ENCODE measurements at regions not wholly inside any gene's neighbourhood (a gene's known extent, or its start where the extent isn't known, plus 50 kb on each side); places are given as distances from the start of the nearest gene placed in this dataset.

DNA sequence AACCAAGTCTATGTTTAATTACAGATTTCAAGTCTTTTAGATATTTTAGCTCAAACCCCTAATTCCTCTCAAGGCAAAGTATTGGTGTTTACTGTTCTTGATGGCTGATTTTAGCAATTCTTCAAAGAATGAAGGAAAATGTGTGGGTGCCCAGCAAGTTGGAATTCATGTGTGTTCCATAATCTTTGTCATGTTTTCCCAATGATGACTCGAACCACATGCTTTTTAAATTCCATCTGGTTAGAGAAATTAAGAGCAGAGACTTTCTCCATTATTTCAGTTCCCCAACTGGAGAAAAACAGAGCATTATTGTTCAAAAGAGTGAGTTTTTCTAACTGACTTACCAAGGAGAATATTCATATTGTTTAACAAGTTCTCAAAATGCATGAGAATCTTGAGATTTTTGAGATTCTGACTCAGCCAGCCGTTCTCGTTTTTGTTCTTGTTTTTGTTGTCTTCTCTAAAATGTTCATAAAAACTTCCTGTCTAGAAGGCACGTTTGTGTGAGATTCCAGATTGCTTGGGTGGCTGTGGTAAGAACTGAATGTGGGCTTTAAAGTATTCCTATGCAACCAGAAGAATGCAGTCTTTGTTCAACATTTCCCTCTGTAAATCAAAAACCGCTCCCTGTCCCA, 404.7 kb downstream of the IRS2 start:
- WGBS, 5 donors = 35 to 55% (median 44%) methylated on average over 5 of the region's 5 CpGs
- no peaks in the 10 kb centered on the region for H3K27me3 ChIP-seq (replicated peaks in 1 of 7)
- intact Hi-C loops (cut with DNase I; ENCODE audit: low total_unique reads) = no loop called here
- peak overlapping the region in 2 of 8 donors; percentile 19 to 43 for H3K27ac ChIP-seq
- H3K4me3 ChIP-seq = no peak overlapping the region
- no peaks in the 10 kb centered on the region for H3K4me1 ChIP-seq
- H3K36me3 ChIP-seq = no peaks in the 10 kb centered on the region
- TF ChIP-seq POLR2A (IDR thresholded peaks at IDR 0.05) = no peak
- TF ChIP-seq POLR2AphosphoS5 (IDR thresholded peaks at IDR 0.05) = no peak
- TF ChIP-seq, protein P1, sequence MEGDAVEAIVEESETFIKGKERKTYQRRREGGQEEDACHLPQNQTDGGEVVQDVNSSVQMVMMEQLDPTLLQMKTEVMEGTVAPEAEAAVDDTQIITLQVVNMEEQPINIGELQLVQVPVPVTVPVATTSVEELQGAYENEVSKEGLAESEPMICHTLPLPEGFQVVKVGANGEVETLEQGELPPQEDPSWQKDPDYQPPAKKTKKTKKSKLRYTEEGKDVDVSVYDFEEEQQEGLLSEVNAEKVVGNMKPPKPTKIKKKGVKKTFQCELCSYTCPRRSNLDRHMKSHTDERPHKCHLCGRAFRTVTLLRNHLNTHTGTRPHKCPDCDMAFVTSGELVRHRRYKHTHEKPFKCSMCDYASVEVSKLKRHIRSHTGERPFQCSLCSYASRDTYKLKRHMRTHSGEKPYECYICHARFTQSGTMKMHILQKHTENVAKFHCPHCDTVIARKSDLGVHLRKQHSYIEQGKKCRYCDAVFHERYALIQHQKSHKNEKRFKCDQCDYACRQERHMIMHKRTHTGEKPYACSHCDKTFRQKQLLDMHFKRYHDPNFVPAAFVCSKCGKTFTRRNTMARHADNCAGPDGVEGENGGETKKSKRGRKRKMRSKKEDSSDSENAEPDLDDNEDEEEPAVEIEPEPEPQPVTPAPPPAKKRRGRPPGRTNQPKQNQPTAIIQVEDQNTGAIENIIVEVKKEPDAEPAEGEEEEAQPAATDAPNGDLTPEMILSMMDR (IDR thresholded peaks at IDR 0.05 in 8 of 11, conservative IDR thresholded peaks at IDR 0.05 in 3 of 11) = no peak
- DNase-seq = no peak
- H3K9me3 ChIP-seq = no peaks in the 10 kb centered on the region

GRCh38 chr13:109380457-109380856, 405.9 kb downstream of the IRS2 start:
- Histone ChIP-seq H3K4me3 (no peak overlapping the region), H3K4me1 (no peaks in the 10 kb centered on the region), H3K27me3 (replicated peaks in 1 of 7) (no peaks in the 10 kb centered on the region), H3K36me3 (no peaks in the 10 kb centered on the region), H3K9me3 (no peaks in the 10 kb centered on the region), H3K27ac (no peak overlapping the region)
- intact Hi-C loops (cut with DNase I; ENCODE audit: low total_unique reads) = no loop called here
- WGBS, 5 donors = 85 to 93% (median 90%) methylated on average over 7 of the region's 7 CpGs
- TF ChIP-seq POLR2AphosphoS5 (IDR thresholded peaks at IDR 0.05) (no peak), POLR2A (IDR thresholded peaks at IDR 0.05) (no peak)
- TF ChIP-seq, protein P1 (IDR thresholded peaks at IDR 0.05 in 8 of 11, conservative IDR thresholded peaks at IDR 0.05 in 3 of 11) = no peak
- DNase-seq = no peak

GRCh38 chr13:109379930-109380329, 406.5 kb downstream of the IRS2 start:
- Histone ChIP-seq H3K36me3 (no peaks in the 10 kb centered on the region), H3K9me3 (no peaks in the 10 kb centered on the region), H3K27ac (no peak overlapping the region), H3K4me1 (no peaks in the 10 kb centered on the region), H3K27me3 (replicated peaks in 1 of 7) (no peaks in the 10 kb centered on the region), H3K4me3 (no peak overlapping the region)
- DNase-seq = no peak
- WGBS, 5 donors = 48 to 76% (median 59%) methylated on average over 3 of the region's 3 CpGs
- TF ChIP-seq, protein P1 (IDR thresholded peaks at IDR 0.05 in 8 of 11, conservative IDR thresholded peaks at IDR 0.05 in 3 of 11) = no peak
- TF ChIP-seq POLR2AphosphoS5 (IDR thresholded peaks at IDR 0.05) = no peak
- no peak for TF ChIP-seq POLR2A (IDR thresholded peaks at IDR 0.05)
- intact Hi-C loops (cut with DNase I; ENCODE audit: low total_unique reads) = no loop called here

GRCh38 chr13:109376936-109377335, 409.4 kb downstream of the IRS2 start:
- Histone ChIP-seq H3K4me3 (no peak overlapping the region), H3K27ac (no peak overlapping the region), H3K9me3 (no peaks in the 10 kb centered on the region), H3K27me3 (replicated peaks in 1 of 7) (no peaks in the 10 kb centered on the region), H3K4me1 (no peaks in the 10 kb centered on the region), H3K36me3 (no peaks in the 10 kb centered on the region)
- 80 to 88% (median 81%) methylated on average over 9 of the region's 9 CpGs for WGBS, 5 donors
- no peak for DNase-seq
- TF ChIP-seq POLR2A (IDR thresholded peaks at IDR 0.05) = no peak
- no peak for TF ChIP-seq POLR2AphosphoS5 (IDR thresholded peaks at IDR 0.05)
- TF ChIP-seq, protein P1 (IDR thresholded peaks at IDR 0.05 in 8 of 11, conservative IDR thresholded peaks at IDR 0.05 in 3 of 11) = no peak
- intact Hi-C loops (cut with DNase I; ENCODE audit: low total_unique reads) = no loop called here

Data from spleen (tissue), 11 donors.